HG03064 (cell line): ENCODE measurements at regions not wholly inside any gene's neighbourhood (a gene's known extent, or its start where the extent isn't known, plus 50 kb on each side); places are given as distances from the start of the nearest gene placed in this dataset.

Experiments
- ATAC-seq: cut with Tn5 transposase; IDR thresholded peaks from one replicate; pipeline ENCODE4 v1.9.1; 2021; ENCODE audit warnings: low read depth; ENCODE audit not compliant: unreplicated experiment

DNA sequence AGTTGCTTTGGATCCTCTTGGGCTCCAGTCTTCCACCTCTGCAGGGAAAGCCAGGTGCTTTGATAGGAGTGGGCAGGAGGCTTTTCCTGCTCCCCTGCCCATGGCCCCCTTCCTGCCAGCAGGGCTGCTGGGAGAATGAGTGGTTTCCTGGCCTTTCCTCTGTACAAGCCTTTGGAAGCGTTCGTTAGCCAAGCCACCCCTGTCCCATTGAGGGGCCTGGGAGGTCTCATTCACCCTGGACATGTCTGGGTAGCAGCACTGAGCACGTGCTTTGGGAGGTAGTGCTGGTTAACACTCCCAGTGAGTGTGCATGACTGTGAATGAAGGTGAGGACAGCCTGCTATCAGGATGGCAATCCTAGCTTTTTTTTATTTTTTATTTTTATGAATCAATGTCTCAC is 118.5 kb upstream of the CACNA1E start:
- no peak for ATAC-seq

DNA sequence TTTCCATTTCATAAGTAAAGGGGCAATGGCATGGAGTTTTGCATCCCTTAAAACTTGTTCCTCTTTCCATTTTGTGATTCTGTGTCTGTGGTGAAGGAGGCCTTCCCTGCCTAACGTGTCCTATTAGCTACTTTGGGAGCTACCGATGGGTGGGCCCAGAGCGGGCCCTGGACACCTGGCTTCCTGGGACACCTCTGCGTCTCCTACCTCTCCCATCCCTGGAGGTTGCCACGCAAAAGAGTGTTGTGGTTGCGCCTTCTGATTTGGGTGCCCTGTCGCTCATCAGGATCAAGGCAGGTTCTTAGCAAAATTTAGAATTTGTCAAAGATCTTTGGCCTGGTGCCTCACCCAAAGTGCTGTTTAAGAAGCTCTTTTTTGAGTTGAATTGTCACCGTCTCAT is 116.4 kb upstream of the CACNA1E start:
- no peak for ATAC-seq

DNA sequence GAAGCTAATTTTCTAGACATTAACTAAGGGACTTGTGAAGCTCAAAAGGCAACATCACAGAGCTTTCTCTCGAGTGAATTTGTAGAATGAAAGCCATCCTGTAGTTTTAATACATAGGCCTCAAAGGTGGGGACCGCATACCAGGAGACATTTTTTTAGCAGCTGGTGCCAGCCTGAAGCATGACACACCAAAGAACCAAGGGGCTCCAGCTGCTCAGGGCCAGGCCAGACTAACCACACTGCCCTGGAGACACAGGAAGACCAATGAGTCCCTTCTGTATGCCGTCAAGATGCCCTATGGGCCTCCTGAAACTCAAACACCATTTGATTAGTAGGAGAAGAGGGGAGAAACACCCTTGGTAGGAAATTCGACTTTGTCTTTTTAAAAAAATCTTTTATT is 113.9 kb upstream of the CACNA1E start:
- ATAC-seq = no peak

DNA sequence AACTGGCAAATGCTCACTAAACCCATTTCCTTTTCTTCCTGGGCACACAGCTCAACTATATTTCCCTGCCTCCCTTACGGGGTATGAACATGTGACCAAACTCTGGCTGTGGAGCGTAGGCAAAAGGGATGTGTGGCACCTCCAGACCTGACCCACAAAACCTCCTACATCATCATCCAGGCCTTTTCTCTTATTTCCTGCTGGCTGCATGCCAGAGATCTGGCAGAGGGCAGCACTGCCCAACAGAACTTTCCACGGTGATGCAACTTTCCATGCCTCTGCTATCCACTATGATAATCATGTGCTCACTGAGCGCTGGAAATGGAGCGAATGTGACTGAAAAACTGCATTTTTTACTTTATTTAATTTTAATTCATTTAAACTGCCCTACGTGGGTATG is 99.6 kb upstream of the CACNA1E start:
- no peak for ATAC-seq

DNA sequence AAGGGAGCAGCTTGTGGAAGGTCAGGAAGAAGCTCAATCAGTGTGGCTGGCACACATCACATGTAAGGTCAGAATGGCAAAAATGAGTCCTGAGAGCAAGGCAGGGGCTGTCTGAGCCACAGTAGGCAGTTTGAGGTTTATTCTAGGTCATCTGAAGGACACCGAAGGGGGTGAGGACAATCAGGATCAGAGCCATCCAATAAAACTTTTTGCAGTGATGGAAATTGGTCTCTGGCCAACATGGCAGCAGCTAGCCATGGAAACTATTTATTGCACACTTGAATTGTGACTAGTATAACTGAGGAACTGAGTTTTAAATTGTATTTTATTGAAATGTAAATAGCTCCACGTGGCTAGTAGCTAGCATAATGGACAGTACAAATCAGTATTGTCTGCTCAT is 97.0 kb upstream of the CACNA1E start:
- no peak for ATAC-seq

DNA sequence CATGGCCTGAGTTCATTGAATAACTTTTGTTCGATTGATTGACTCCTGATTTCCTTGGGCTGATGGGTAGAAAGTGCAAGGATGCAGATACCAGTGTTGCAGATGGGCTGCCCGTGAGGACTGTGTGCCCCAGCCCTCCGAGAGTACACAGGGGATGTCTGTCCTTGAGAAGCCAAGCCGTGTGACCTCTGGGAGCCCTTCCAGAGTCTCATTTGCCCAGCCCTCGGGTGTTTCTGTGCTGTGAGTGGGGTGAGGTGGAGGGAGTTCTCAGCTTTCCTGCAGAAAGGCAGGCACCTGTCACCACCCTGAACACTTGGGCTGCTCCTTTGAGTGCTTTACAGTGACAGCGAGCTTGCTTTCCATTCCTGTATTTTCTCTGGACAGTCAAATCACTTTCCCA is 96.4 kb upstream of the CACNA1E start:
- no peak for ATAC-seq

DNA sequence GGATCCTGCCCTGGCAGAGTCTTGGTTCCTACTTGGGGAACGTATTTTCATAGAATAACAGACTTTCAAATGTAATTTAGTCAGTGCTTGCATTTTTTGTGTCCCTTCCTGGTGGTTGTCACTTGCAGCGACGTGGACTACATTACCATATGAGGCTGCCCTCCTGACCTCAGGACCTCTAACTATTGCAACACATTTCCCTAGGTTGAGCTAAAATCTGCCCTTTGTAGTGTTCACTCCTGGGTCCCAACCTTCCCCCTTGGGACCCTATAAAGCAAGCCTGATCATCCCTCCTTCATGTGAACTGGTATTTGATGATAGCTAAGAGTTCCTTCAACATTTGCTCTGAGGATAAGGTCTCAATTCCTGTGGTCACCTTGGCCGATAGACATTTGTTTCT is 95.6 kb upstream of the CACNA1E start:
- ATAC-seq = no peak

DNA sequence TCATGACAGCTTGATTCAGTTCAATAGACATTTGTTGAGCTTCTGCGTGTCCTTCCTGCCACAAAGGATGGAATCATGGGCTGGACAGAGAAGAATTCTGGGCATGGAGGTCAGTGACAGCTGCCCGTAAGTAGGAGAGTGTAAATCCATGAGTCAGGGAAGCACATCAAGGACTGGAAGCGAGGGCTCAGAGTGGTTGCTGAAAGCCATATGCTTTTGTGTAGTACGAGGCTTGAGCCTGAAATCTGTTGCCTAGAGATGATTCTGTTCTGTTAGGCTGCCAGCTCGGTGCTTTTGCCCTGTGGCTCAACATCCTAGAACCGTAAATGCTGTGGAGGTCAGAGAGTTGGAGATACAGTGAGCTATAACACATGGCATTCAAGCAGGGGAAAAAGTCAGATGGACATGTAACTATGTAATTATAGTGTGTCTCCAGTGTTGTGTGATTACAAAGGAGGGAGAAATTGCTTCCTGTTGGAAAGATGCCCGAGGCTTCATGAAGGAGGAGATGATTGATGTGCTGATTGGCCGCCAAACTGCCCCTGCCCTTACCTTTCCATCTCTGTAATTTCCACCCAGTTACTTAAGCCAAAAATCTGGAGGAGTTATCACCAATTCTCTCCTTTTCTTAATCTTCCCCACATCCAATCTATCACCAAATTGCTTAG is 92.8 kb upstream of the CACNA1E start:
- no peak for ATAC-seq

DNA sequence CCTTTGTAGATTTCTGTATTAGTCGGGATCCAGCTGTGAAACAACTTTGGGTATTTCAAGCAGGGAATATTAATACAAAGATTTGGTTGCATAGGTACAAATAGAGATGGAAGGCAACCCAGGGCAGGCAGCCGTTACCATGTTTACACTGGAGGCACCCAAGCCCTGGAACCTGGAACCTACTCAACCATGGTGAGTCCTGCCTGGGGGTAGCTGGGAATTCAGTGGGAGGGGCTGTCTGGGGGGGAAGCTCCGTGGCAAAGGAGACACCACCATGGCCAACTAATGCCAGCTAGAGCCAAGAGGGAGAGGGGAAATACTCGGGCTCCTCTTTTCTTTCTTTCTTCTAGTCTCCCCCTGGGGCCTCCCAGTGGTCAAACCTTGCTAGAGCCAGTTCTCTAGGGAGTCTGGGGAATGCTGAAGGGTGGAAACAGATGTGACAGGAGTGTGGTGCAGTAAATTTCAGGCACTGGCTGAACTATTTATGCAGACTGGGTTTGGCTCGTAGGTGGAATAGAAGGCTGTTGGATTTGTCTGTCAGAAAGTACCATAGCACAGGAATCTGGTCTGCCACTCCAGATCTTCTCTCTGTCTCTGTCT is 91.9 kb upstream of the CACNA1E start:
- ATAC-seq = no peak

DNA sequence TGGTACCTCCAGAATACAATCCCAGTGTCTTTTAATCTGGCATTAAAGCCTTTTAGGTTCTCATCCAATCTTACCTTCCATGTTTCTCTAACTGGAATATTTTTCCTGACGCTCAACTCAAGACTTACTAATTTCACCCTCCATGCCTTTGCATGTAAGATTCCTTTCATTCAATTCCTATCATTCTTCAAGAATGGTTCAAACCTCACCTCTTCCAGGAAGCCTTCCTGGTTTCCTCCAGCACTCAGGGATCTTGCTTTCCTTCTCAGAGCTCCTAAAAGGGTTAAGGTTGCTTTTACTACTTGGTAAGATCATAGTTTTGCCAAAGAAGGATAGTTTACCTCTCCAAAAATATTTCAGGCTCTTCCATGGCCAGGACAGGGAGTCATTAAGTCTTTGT is 91.2 kb upstream of the CACNA1E start:
- ATAC-seq = no peak

DNA sequence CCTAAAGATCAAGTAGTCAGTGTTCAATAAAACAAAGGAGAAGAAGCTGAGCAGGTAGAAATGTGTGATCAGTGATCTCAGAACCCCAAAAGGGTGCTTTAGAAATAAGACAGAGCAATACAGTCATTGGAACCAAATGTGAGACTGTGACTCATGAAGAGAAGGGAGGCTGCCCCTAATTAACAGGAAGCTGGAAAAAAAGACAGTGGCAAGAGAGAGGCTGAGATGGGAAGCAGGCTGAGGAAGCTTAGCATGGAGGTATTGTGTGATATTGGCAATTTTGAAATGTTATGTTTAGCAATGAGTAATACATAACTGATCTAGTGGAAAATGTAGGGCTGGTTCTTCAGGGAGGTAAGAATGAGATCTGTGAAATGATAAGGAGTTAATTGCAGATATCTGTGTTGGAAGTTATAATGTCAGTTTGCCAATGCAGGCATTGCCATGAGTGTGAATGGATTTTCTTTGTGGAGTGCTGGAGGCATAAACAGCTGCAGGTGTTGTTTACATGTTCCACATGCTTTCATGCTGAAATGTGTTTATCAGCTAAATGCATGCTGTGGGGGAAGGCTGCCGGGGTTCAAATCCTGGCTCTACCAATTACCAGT is 90.6 kb upstream of the CACNA1E start:
- no peak for ATAC-seq

DNA sequence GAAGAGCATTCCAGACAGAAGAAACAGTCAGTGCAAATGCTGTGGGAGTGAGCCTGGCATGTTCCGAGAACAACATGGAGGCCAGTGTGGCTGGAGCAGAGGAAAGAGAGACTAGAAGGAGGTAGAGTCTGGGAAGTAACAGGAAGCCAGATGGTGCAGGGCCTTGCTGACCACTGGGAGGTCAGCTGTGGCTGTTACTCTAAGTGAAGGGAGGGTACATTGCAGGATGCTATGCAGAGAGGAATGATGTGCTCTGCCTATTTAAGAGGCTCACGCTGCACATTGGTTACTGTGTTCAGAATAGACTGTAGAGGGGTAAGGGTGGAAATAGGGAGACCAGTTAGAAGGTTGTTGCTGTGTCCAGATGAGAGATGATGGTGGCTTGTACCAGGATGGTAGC is 88.6 kb upstream of the CACNA1E start:
- ATAC-seq = no peak

DNA sequence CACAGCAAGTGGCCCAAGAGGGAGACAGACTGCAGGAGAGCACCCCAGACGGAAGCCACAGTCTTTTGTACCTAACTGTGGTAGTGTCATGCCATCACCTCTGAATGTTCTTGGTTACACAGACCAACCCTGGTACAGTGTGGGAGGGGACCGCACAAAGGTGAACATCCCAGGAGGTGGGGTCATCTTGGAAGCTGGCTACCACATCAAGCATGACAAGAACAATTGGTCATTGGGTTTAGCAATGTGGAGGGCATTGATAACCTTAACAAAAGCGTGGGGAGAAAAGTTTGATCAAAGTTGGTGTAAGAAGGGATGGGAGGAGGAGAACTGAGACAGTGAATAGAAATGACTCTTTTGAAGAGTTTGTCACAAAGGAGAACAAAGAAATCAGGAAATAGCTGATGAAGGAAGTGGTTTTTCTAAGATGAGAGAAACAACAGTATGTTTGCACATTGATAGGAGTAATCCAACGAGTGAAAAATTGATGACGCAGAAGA is 87.1 kb upstream of the CACNA1E start:
- no peak for ATAC-seq

DNA sequence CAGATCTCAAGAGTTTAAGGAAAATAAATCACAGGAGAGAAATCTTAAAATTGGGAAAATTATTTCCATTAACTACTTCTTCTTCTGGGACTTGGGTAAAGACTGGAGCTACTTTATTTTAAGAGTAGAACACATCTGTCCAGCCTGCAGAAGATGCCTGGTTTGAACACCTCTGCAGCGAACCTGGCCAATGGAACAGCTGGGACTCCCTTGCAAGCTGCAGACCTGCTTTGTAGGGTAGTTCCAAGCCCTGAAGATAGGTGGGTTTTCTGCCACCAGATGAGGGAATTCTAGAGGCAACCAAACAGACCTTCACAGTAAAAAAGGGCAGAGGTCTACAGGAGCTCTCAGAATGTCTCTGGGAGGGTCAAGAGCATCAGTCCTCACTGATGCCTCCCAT is 86.5 kb upstream of the CACNA1E start:
- no peak for ATAC-seq

DNA sequence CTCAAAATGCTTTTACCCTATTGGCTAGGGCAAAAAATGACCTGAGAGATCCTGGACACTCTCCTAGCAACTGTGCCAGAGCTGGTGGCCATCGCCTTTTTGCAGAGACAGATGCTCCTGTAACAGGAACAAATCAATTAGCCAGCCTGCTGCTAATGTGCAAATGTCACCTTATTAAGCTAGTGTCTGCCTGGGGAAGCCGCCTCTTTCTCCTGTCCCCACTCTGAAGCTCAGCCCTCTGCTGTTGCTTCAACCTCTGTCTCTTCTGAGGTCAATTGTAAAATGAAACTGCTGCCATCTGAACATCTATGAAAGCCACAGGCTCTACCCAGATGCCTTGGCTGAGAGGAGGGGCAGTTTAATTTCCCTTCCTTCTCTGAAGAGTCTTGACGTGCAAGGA is 85.5 kb upstream of the CACNA1E start:
- ATAC-seq = peak; percentile 76

DNA sequence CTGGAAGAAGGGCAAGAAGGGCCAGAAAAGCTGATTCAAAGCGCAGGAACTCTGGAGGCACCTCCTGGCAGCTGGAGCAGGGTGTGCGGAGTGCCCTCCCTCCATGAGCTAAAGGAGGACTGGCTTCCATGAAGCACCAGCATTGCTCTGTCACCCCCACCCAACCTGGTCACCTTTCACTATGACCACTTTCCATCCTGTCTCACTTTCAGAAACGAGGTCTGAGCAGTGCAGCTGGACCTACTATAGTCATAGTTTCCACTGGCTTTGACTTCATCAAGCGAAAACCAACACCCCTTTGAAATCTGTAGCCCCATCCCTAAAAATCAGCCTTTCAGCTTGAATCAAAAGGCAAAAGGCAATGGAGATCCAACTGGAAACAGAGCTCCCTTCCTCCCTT is 84.8 kb upstream of the CACNA1E start:
- peak; percentile 70 for ATAC-seq

DNA sequence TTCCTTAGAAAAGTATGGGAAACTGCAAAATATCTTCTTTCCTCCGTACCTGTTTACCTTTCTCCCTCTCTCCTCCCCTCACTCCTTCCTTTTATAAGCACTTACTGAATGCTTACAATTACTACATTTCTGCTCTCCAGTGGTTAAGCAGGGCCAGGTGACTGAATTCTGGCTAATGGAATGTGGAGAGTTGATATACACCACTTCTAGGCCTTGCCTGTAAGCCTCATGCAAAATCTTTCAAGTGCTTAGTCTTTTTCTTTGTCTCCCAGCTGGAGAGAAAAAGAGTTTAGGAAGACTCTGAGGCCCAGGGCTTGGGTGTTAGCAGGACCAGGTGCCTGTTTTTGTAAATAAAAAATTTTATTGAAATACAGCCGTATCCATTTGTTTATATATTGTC is 77.7 kb upstream of the CACNA1E start:
- ATAC-seq = no peak

DNA sequence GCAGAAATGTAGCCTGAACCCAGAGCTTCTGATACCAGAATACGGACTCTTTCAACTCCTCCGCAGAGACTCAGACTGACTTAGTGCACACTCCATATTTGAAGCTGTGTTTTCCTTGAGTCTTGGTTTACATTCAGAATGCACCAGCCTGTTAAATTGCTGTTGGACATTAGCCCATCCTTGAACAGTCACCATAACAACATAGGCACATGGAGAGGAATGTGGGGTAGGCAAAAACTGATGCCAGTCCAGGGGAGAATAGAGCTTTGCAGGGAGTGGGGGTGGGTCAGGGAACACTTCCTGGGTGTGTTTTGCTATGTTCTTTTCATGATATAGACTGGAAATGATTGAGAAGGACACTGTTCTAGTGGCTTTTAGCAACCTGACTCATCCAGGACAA is 76.3 kb upstream of the CACNA1E start:
- no peak for ATAC-seq

DNA sequence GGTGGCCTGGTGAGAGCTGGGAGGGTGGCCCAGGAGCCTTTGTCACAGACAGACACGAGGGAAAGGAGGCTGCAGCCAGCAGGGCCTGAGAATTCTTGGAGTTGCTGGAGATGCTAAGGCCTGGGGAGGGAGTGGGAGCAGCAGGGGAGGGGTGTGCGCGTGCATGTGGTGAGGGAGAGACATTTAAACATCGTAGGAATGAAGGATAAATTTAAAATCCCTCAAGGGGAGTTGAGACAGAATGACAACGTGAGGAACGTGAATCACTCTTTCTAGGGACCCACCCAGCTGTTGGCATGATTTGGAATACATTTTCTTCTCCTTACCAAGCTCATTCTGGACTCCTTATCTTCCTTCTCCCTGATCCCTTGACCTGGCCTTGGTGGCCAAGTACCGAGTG is 73.3 kb upstream of the CACNA1E start:
- ATAC-seq = no peak

DNA sequence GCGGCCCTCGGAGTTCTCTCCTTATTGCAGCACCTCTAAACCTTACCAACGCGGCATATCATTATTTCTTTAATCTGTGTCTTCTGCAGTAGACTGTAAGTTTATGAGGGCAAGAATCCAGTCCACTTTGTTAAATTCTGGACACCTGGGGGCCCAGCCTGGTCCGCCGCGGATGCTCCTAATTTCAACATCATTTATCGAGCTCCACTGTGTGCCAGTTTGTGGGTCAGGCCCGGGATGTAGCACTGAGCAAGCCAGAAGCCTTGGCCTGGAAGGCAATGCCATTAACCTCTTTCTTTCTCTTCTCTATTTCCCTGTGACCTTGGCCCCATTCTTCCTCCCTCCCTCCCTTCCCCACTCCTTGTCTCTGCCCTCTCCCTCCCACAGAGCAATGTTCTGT is 70.6 kb upstream of the CACNA1E start:
- ATAC-seq = no peak

DNA sequence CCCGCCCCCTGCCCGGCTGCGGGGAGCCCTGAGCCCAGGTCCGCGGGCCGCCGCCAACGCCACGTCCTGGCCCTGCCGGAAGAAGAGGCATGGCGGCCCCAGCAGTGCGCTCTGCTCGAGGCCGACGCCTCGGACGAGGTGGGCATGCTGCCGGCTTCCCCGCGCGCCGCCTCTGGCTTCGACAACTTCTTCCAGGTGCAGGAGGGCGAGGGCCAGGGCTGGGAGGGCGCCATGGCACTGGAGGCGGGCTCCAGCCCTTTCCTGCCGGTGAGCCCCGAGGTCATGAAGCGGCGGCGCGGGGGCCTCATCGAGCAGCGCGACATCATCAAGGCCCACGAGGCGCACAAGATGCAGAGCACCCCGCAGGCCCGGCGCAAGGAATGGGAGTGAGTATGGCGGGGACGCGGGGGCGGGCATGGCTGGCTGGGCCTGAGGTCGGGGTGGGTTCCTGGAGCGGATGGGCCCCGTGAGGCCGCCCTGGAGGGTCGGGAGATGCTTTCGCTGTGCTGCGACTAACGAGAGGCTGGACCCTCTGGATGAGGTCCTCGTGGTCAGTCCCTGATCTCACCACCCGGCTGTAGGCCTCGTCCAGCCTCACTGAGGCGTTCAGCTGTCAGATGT is 70.0 kb upstream of the CACNA1E start:
- no peak for ATAC-seq

DNA sequence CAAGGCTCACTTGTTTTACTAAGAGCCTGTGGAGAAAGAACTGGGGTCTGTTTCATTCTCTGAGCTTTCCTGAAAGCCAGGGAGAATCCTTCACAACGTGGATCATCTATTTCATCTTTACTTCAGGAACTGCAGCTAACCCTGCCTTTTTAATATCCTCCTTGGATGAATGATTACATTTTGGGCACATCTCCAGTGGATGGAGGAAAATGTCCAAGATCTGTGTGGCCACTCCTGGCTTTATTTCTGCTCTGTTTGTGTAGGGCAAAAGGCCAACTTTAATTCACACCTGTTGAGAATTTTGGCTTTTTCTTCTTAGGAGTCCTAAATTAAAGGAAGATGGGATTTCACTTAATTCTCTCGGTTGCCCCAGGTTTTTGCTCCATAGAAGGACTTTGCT is 69.5 kb upstream of the CACNA1E start:
- no peak for ATAC-seq
